ENCODE measurements at regions not wholly inside any gene's neighbourhood (a gene's known extent, or its start where the extent isn't known, plus 50 kb on each side); places are given as distances from the start of the nearest gene placed in this dataset.

- TF ChIP-seq FOXP2 (optimal IDR thresholded peaks at IDR 0.05; ENCODE audit: borderline replicate concordance, extremely low read depth, extremely low read length, insufficient read depth) (no peak), SIN3A (IDR thresholded peaks at IDR 0.05; ENCODE audit: borderline replicate concordance, insufficient read depth, low read length) (no peak), REST (IDR thresholded peaks at IDR 0.05; ENCODE audit: insufficient read depth in 1 of 2, low read depth in 2 of 2, low read length in 2 of 2) (no peak), POLR2AphosphoS5 (IDR thresholded peaks at IDR 0.05; ENCODE audit: low read depth, low read length) (no peak), TAF1 (IDR thresholded peaks at IDR 0.05; ENCODE audit: borderline replicate concordance, insufficient read depth, low read length) (no peak)
These were observed 695.8 kb upstream of the EYS start for GRCh38 chr6:66402873-66403272.

DNA sequence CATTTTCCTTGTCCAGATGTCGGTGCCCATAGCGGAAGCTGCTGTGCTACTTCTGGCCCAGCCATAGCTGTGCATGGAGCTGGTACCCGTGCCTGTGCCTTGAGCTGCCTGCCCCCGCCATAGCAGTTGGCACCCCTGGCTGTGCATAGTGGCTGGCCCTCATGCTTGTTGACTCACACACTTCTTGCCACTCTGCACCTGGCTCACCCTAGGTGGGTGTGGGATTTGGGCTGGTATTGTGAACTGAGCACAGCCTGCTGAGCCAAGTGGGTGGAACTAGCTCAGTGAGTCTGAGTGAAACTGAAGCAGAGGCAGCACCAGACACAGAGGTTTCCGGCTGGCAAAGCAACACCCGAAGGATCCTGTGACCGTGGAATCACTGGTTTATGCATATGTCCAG lies 689.5 kb upstream of the EYS start:
- no peak for TF ChIP-seq REST (IDR thresholded peaks at IDR 0.05; ENCODE audit: insufficient read depth in 1 of 2, low read depth in 2 of 2, low read length in 2 of 2)
- no peak for TF ChIP-seq TAF1 (IDR thresholded peaks at IDR 0.05; ENCODE audit: borderline replicate concordance, insufficient read depth, low read length)
- TF ChIP-seq POLR2AphosphoS5 (IDR thresholded peaks at IDR 0.05; ENCODE audit: low read depth, low read length) = no peak
- TF ChIP-seq SIN3A (IDR thresholded peaks at IDR 0.05; ENCODE audit: borderline replicate concordance, insufficient read depth, low read length) = no peak
- TF ChIP-seq FOXP2 (optimal IDR thresholded peaks at IDR 0.05; ENCODE audit: borderline replicate concordance, extremely low read depth, extremely low read length, insufficient read depth) = no peak

GRCh38 chr6:66396145-66396544 lies 689.1 kb upstream of the EYS start:
- TF ChIP-seq SIN3A (IDR thresholded peaks at IDR 0.05; ENCODE audit: borderline replicate concordance, insufficient read depth, low read length) (no peak), REST (IDR thresholded peaks at IDR 0.05; ENCODE audit: insufficient read depth in 1 of 2, low read depth in 2 of 2, low read length in 2 of 2) (no peak), POLR2AphosphoS5 (IDR thresholded peaks at IDR 0.05; ENCODE audit: low read depth, low read length) (no peak), FOXP2 (optimal IDR thresholded peaks at IDR 0.05; ENCODE audit: borderline replicate concordance, extremely low read depth, extremely low read length, insufficient read depth) (no peak), TAF1 (IDR thresholded peaks at IDR 0.05; ENCODE audit: borderline replicate concordance, insufficient read depth, low read length) (no peak)

DNA sequence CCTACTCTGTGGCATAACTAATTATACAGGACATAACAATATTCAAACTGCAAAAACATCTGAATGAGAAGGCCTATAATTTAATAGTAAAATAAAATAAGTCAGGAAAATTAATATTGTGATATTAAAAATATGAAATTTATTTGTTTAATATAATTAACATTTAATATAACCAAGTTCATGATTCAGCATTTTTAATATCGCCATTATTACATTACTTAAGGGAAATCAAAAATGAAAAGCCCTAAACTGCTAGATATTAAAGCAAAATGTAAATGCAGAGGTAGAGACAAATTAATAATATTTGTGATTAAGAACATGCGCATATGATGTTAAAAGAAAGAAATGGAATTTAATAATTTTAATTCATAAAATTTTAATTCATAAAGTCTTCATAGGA lies 683.4 kb upstream of the EYS start:
- TF ChIP-seq POLR2AphosphoS5 (IDR thresholded peaks at IDR 0.05; ENCODE audit: low read depth, low read length) = no peak
- no peak for TF ChIP-seq TAF1 (IDR thresholded peaks at IDR 0.05; ENCODE audit: borderline replicate concordance, insufficient read depth, low read length)
- no peak for TF ChIP-seq REST (IDR thresholded peaks at IDR 0.05; ENCODE audit: insufficient read depth in 1 of 2, low read depth in 2 of 2, low read length in 2 of 2)
- no peak for TF ChIP-seq SIN3A (IDR thresholded peaks at IDR 0.05; ENCODE audit: borderline replicate concordance, insufficient read depth, low read length)

DNA sequence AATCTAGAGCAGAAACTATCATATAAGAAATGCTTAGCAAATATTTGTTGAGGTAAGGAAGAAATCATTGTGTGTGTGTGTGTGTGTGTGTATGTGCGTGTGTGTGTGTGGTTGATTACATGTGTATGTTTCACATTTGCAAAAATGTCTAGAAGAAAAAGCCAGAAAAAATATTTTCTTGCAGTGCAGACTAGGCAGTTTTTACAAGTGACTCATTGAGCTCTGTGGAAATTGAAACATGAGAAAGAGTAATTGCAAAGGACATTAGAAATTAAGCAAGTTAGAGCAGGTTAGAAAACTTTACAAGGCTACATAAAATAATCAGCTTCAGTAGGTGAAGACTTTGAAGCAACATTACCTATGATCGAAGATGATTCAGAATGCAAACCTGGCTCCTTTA lies 669.0 kb upstream of the EYS start:
- no peak for TF ChIP-seq SIN3A (IDR thresholded peaks at IDR 0.05; ENCODE audit: borderline replicate concordance, insufficient read depth, low read length)
- no peak for TF ChIP-seq REST (IDR thresholded peaks at IDR 0.05; ENCODE audit: insufficient read depth in 1 of 2, low read depth in 2 of 2, low read length in 2 of 2)
- no peak for TF ChIP-seq POLR2AphosphoS5 (IDR thresholded peaks at IDR 0.05; ENCODE audit: low read depth, low read length)
- TF ChIP-seq FOXP2 (optimal IDR thresholded peaks at IDR 0.05; ENCODE audit: borderline replicate concordance, extremely low read depth, extremely low read length, insufficient read depth) = no peak
- TF ChIP-seq TAF1 (IDR thresholded peaks at IDR 0.05; ENCODE audit: borderline replicate concordance, insufficient read depth, low read length) = no peak
